ENCODE measurements at regions not wholly inside any gene's neighbourhood (a gene's known extent, or its start where the extent isn't known, plus 50 kb on each side); places are given as distances from the start of the nearest gene placed in this dataset.

- no peak for DNase-seq
Observed at GRCh38 chr10:131667561-131667960, 233.2 kb upstream of the PPP2R2D start.

DNA sequence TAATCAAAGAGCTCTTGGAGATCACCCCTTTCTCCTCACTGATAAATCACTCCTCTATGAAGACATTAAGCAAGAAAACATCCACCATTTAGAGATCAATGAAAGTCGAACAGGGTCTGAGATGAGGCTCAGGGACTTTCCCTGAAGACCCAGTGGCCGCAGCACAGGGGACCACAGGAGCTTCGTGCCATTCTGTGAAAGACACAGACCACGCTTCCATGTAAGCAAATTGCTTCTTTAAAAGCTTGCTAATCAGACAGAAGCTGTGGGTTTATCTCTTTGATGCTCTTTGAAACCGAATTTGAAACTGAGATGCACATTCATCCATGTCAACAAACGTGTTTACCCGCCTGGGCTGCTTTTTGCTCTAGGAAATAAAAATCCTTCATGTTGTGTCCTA lies 231.9 kb upstream of the PPP2R2D start:
- no peak for DNase-seq

GRCh38 chr10:131669838-131670237 lies 231.0 kb upstream of the PPP2R2D start:
- no peak for DNase-seq

DNA sequence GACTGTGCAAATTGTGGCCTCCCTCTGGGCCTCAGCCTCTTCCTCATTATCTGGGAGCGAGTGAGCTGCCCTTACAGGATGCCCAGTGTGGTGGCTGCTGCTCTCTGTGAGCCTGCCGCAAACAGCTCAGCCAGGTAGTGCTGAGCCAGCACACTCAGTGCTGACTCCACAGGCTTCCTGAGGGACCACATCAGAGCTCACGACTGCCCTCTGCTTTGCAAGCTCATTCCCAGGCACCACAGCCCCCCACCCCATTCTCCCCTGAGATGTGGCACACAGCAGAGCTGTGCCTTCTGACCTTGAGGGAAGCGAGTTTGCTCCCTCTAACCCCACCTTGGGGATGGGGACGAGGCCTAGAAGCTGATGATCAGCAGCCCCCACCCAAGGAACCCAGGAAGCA lies 230.5 kb upstream of the PPP2R2D start:
- DNase-seq = no peak

GRCh38 chr10:131673396-131673795 lies 227.4 kb upstream of the PPP2R2D start:
- DNase-seq = no peak

DNA sequence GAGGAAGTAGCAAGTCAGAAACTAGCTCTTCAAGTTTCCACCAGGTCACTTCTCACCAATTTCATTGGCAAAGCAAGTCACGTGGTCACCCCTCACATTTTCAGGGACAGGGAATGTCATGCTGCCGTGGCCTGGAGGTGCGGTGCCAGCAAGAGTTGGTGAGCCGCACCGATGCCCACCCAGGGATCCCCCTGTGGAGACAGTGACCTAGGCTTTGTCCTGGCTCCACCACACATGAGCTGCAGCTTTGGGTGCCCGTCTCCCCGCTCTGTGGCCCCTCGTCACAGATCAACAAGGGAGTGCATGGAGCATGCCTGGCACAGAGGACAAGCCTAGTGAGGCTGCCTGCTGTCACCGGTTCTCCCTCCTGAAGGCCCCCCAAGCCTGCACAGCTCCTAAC lies 226.7 kb upstream of the PPP2R2D start:
- DNase-seq = no peak

DNA sequence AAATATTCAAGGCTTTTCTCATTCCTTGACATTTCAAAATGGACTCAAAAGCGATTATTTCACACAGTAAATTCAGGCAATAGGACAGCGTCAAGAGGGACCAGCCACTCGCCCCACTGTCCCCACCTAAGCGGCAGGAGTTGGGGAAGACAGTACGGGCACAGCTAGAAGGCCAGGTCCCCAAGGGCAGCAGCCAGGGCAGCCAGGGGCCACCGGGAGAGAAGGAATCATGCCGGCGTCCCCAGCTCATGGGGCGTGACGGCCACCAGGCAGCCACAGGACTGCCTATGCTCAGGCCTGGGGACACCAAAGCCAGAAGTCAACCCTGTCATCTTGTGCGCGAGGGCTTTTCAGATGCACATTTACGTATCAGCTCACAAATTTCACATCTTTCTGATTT lies 225.7 kb upstream of the PPP2R2D start:
- DNase-seq = no peak

GRCh38 chr10:131676046-131676799 lies 224.6 kb upstream of the PPP2R2D start:
- no peak for DNase-seq

- no peak for DNase-seq
Observed at GRCh38 chr10:131676800-131677421, 223.9 kb upstream of the PPP2R2D start.

GRCh38 chr10:131677671-131678070 lies 223.1 kb upstream of the PPP2R2D start:
- DNase-seq = no peak

GRCh38 chr10:131678171-131678570 lies 222.6 kb upstream of the PPP2R2D start:
- no peak for DNase-seq

DNA sequence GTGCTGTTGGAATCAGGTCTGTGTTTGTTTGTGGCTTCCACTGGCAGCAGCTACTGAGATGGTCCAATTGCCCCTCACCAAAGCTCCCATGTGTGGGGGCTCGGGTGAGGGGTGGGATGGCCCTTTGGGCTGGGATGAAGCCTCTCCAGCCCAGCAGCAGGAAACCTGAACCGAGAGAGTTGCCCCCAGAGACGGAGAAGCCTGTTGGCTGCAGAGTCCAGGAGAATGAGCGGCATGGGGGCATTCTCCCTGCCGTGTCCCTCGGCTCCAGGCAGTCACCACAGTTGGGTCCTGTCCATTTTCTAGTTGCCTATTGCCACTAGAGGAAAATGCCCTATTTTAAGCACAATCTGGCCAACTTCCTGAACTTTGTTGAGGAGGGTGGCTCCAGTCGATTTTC lies 222.2 kb upstream of the PPP2R2D start:
- DNase-seq = no peak

GRCh38 chr10:131679926-131680325 lies 220.9 kb upstream of the PPP2R2D start:
- DNase-seq = no peak

GRCh38 chr10:131681122-131681521 lies 219.7 kb upstream of the PPP2R2D start:
- no peak for DNase-seq

GRCh38 chr10:131681656-131682055 lies 219.2 kb upstream of the PPP2R2D start:
- no peak for DNase-seq

DNA sequence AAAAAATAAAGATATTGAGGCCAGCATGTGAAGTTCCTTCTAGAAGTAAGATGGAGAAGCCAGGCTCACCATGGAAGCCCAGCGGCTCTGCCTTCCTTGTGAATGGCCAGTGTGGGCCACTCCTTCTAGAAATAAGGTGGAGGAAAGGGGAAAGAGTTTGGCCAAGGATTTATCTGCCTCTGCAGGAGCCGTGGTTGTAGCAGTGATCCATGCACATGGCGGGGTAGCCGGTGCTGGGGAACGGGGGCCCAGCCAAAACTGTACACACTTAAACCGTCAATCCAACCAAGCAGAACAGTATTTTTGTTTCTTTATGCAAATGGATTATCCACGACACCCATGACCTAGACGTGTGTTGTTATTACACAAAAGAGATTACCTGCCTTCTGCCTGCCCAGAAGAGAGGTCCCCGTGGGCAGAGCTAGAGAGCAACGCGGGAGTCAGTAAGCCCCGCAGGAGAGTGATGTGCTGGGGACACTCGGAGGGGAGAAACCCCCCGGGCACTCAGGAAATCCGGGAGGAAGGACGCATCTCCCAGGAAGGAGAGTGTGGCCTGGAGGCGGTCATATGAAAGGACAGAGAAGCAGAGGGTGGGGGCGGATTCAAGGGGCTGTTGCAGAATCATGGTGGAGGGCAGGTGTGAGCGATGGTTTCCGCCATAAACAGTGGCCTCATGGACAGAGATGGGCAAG lies 218.4 kb upstream of the PPP2R2D start:
- no peak for DNase-seq

DNA sequence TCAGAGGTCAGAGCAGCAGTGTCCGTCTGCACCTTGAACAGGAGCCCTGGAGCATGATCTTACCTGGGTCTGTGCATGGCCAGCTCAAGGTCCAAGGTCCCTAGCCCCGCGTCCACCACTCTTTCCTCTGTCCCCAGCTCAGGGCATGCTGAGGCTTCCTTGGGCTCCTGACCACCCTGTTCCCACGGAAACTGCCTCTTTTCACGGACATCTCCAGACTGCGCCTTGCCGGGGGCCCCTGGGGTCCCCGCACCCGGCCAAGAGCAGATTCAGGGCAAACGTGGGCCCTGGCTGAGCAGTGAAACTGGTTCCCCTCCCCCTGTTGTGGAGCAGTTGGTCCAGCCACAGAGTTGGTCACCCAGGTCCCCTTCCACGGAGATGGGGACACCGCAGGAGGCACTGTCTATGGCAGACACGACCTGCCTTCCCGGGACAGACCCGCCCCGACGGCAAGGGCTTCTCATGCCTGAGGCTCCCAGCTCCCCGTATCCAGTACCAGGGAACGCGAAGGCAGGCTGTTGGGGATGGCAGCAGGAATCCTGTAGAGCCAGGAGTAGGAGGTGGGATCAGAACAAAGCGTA lies 217.4 kb upstream of the PPP2R2D start:
- no peak for DNase-seq

DNA sequence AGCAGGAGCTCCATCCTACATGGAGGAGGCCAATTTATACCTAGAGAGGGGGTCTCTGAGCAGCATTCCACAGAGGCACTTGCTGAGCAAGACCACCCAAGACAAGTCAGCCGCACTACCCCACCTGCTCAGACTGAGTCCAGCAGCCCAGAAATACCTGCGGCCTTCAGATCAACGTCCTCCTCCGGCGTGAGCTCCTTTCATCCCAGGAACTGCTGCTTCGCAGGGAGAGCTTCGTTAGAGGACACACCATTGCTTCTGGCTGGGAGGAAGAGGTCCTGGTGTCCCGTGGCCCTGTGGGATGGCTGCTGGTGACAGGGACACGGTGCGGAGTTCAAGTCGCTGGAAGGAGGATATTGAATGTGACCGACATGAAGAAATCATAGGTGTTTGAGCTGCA lies 216.9 kb upstream of the PPP2R2D start:
- no peak for DNase-seq

- no peak for DNase-seq
Observed at GRCh38 chr10:131685007-131685406, 215.8 kb upstream of the PPP2R2D start.

- DNase-seq = no peak
Observed at GRCh38 chr10:131685576-131685975, 215.2 kb upstream of the PPP2R2D start.

GRCh38 chr10:131686781-131687420 lies 213.9 kb upstream of the PPP2R2D start:
- DNase-seq = no peak

GRCh38 chr10:131688304-131688703 lies 212.5 kb upstream of the PPP2R2D start:
- no peak for DNase-seq
